Activated B cell treated with CpG ODN at 0.5 μM for 24 hours (primary cell): ENCODE measurements at regions not wholly inside any gene's neighbourhood (a gene's known extent, or its start where the extent isn't known, plus 50 kb on each side); places are given as distances from the start of the nearest gene placed in this dataset.
"Not testable (repeated sequence)": the region's sequence is repeated elsewhere in the genome, so short reads cannot be mapped to it uniquely, and the experiment has no call there.

Experiments
- ATAC-seq: fragments of 200-7000 bp; cut with Tn5 transposase; one replicate; pipeline ENCODE4 v1.10.0; 2021; ENCODE audit warnings: low read depth, mild to moderate bottlenecking, moderate library complexity
- CTCF ChIA-PET: fragments of 350-600 bp; sonication (Branson Sonifier 250); formaldehyde crosslinking; loops from one replicate; lab custom pipeline; 2021; ENCODE audit warnings: antibody characterized with exemption; lab: Charles Lee
- POLR2A ChIA-PET: fragments of 350-600 bp; sonication (Branson Sonifier 250); formaldehyde crosslinking; loops from one replicate; lab custom pipeline; 2021; ENCODE audit warnings: antibody characterized with exemption; lab: Charles Lee
- DNase-seq: peaks from one replicate; pipeline ENCODE4 v3.0.0; 2022
- H3K27ac Mint-ChIP-seq: one replicate; pipeline ENCODE4 v1.8.0; 2020; ENCODE audit warnings: mixed read lengths
- H3K27me3 Mint-ChIP-seq: one replicate; pipeline ENCODE4 v1.8.0; 2021; ENCODE audit warnings: mixed read lengths
- H3K36me3 Mint-ChIP-seq: one replicate; pipeline ENCODE4 v1.8.0; 2021; ENCODE audit warnings: low read depth, mixed read lengths
- H3K4me1 Mint-ChIP-seq: one replicate; pipeline ENCODE4 v1.8.0; 2021; ENCODE audit warnings: mixed read lengths
- H3K4me3 Mint-ChIP-seq: one replicate; pipeline ENCODE4 v1.8.0; 2020; ENCODE audit warnings: mild to moderate bottlenecking, mixed read lengths
- H3K9me3 Mint-ChIP-seq: one replicate; pipeline ENCODE4 v1.8.0; 2020; ENCODE audit warnings: mixed read lengths
- intact Hi-C: fragments of 100-400 bp; cut with micrococcal nuclease; formaldehyde crosslinking; loops from one replicate; pipeline ENCODE4 v1.15.1; 2024
- TF ChIP-seq, protein P1 (sequence below): fragments of 200-600 bp; IDR thresholded peaks from one replicate; pipeline ENCODE4 v1.8.0; 2022; ENCODE audit warnings: antibody characterized with exemption, mild to moderate bottlenecking

DNA sequence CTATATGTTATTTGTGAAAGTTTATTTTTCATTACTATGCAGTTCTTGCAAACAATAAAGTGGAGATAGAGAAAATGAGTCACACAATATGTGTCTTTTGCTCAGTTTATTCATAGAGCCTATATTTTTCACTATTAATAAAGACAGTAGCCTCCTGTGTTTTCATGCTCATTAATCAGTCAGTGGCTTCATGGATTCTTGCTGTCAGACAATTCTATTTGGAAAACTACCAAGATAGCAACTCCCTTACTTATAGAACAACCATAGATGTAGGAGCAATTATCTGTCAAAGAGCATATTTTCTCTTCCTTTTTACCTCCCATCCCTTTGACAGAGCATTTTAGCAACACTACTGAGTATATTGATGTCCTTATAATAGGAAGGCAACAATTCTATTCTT is 132.7 kb upstream of the CALCR start:
- Mint-ChIP-seq H3K27me3 (no peaks in the 10 kb centered on the region), H3K4me3 (no peak overlapping the region), H3K27ac (no peak overlapping the region), H3K36me3 (no peaks in the 10 kb centered on the region), H3K4me1 (no peaks in the 10 kb centered on the region), H3K9me3 (peaks cover 3% of the 10 kb centered on the region)
- DNase-seq = no peak
- TF ChIP-seq, protein P1, sequence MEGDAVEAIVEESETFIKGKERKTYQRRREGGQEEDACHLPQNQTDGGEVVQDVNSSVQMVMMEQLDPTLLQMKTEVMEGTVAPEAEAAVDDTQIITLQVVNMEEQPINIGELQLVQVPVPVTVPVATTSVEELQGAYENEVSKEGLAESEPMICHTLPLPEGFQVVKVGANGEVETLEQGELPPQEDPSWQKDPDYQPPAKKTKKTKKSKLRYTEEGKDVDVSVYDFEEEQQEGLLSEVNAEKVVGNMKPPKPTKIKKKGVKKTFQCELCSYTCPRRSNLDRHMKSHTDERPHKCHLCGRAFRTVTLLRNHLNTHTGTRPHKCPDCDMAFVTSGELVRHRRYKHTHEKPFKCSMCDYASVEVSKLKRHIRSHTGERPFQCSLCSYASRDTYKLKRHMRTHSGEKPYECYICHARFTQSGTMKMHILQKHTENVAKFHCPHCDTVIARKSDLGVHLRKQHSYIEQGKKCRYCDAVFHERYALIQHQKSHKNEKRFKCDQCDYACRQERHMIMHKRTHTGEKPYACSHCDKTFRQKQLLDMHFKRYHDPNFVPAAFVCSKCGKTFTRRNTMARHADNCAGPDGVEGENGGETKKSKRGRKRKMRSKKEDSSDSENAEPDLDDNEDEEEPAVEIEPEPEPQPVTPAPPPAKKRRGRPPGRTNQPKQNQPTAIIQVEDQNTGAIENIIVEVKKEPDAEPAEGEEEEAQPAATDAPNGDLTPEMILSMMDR = no peak
- intact Hi-C loops = no loop called here
- ATAC-seq = no peak
- ChIA-PET CTCF (no interaction called here), POLR2A (no interaction called here)

DNA sequence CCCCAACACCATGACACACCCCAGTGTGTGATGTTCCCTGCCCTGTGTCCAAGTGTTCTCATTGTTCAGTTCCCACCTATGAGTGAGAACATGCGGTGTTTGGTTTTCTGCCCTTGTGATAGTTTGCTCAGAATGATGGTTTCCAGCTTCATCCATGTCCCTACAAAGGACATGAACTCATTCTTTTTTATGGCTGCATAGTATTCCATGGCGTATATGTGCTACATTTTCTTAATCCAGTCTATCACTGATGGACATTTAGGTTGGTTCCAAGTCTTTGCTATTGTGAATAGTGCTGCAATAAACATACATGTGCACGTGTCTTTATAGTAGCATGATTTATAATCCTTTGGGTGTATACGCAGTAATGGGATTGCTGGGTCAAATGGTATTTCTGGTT is 131.6 kb upstream of the CALCR start:
- ATAC-seq, H3K4me1 Mint-ChIP-seq, H3K36me3 Mint-ChIP-seq, DNase-seq, H3K27me3 Mint-ChIP-seq, H3K27ac Mint-ChIP-seq, H3K9me3 Mint-ChIP-seq, H3K4me3 Mint-ChIP-seq, CTCF ChIA-PET, intact Hi-C loops, POLR2A ChIA-PET: not testable (repeated sequence)

DNA sequence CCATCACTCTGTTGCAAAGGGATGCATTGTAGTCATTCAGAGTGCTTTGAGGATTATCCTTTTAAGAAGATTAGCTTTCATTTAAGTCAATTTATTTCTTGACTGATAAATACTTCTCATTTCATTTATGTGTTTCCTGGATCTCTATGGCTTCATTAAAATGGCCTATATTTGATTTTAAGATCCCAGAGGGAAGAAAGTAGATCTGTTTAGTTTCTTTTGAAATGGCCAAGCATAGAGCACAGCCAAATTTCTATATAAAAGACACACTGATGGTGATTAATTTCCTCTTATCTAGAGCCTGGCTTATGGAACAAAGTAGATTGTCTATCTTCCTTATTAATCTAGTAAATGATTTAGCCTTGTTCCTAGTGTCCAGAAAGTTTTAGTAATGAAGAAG is 129.7 kb upstream of the CALCR start:
- intact Hi-C loops = no loop called here
- H3K27ac Mint-ChIP-seq = no peak overlapping the region
- ChIA-PET CTCF (no interaction called here), POLR2A (no interaction called here)
- no peak overlapping the region for H3K4me3 Mint-ChIP-seq
- no peaks in the 10 kb centered on the region for H3K27me3 Mint-ChIP-seq
- H3K4me1 Mint-ChIP-seq = no peaks in the 10 kb centered on the region
- no peak for DNase-seq
- H3K36me3 Mint-ChIP-seq = no peaks in the 10 kb centered on the region
- H3K9me3 Mint-ChIP-seq = peaks cover 3% of the 10 kb centered on the region
- TF ChIP-seq, protein P1 = no peak
- no peak for ATAC-seq

DNA sequence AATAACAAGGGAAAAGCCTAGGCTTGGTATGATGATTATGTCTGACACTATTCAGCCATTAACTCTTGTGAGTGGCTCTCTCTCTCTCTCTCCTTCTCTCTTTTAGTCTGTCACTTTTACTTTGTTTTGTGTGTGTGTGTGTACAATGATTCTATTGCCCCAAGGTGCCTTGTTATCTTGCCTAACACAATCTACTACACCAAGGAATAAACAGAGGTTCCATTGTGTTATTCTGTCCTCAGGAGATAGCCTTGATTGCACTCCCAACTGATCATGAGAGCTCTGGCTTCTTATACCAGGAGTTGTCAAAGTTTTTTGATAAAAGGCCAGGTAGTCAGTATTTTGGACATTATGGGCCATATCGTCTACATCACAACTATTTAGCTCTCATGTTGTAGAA is 123.4 kb upstream of the CALCR start:
- Mint-ChIP-seq H3K4me3 (no peak overlapping the region), H3K27ac (no peak overlapping the region), H3K27me3 (no peaks in the 10 kb centered on the region), H3K36me3 (no peaks in the 10 kb centered on the region), H3K9me3 (no peaks in the 10 kb centered on the region), H3K4me1 (no peaks in the 10 kb centered on the region)
- CTCF ChIA-PET = no interaction called here
- DNase-seq = no peak
- no peak for ATAC-seq
- intact Hi-C loops = loop anchor here (1.0 kb wide), 1 partner anchor 7 kb away; no protein-coding TSS in a partner anchor
- TF ChIP-seq, protein P1 = no peak
- POLR2A ChIA-PET = no interaction called here

DNA sequence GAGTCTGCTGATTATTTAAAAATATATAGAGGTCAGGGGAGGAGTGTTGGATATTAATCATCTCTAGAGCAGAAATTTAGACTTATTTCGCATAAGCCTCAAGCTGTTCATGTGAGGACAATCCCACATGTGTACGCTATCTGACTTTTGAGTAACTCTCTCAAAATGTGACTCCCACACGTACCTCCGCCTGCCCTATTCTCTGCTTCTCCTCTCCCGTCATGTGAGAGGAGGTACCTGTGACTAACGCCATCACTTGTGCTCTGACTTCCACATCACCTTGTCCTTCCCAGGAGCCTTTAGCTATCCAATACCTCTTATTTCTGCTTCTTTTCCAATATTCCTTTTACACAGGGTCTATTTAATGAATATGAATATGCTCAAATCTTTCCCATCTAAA is 119.3 kb upstream of the CALCR start:
- no peaks in the 10 kb centered on the region for H3K9me3 Mint-ChIP-seq
- CTCF ChIA-PET = no interaction called here
- ATAC-seq (no peak), DNase-seq (no peak)
- H3K4me1 Mint-ChIP-seq = no peaks in the 10 kb centered on the region
- no peak overlapping the region for H3K27ac Mint-ChIP-seq
- no peaks in the 10 kb centered on the region for H3K36me3 Mint-ChIP-seq
- intact Hi-C loops = no loop called here
- H3K27me3 Mint-ChIP-seq = no peaks in the 10 kb centered on the region
- POLR2A ChIA-PET = no interaction called here
- H3K4me3 Mint-ChIP-seq = no peak overlapping the region
- TF ChIP-seq, protein P1 = no peak

DNA sequence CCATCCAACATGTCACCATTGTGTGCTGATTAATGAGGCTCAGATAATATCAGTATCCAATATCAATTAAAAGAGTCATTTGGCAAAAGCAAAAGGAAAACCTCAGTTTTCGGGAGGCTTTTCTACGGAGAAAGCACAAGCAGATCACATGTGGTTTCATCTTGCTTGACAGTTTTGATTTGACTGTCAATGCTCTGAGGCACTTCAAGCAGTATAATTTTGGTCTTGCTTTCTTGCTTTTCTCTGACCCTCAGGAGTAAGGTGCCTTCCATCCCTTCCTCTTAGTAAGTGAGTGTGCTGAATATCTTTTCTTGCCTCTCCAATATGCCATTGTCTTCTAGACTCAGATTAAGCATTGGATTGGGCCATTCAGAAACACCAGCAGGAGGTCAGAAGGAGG is 115.5 kb upstream of the CALCR start:
- Mint-ChIP-seq H3K36me3 (no peaks in the 10 kb centered on the region), H3K27ac (no peak overlapping the region), H3K4me1 (no peaks in the 10 kb centered on the region), H3K4me3 (no peak overlapping the region), H3K9me3 (no peaks in the 10 kb centered on the region), H3K27me3 (no peaks in the 10 kb centered on the region)
- CTCF ChIA-PET = no interaction called here
- intact Hi-C loops = no loop called here
- no peak for DNase-seq
- POLR2A ChIA-PET = no interaction called here
- TF ChIP-seq, protein P1 = no peak
- no peak for ATAC-seq
